ENCODE measurements at regions not wholly inside any gene's neighbourhood (a gene's known extent, or its start where the extent isn't known, plus 50 kb on each side); places are given as distances from the start of the nearest gene placed in this dataset.
"Not testable (repeated sequence)": the region's sequence is repeated elsewhere in the genome, so short reads cannot be mapped to it uniquely, and the experiment has no call there.

GRCh38 chr6:157748839-157749571, 74.0 kb upstream of the SNX9 start:
- ATAC-seq (peak in 1 of 2 donors; percentile 52), DNase-seq (no peak)
- Histone ChIP-seq H3K4me3 (ENCODE audit: low read length) (no peak overlapping the region), H3K4me1 (ENCODE audit: control insufficient read depth, insufficient read depth, low read length) (no peaks in the 10 kb centered on the region), H3K9me3 (ENCODE audit: control insufficient read depth, low read length) (no peaks in the 10 kb centered on the region), H3K27me3 (ENCODE audit: control insufficient read depth, insufficient read depth) (no peaks in the 10 kb centered on the region), H3K27ac (ENCODE audit: low read length) (no peak overlapping the region)
- WGBS, result 83% methylated on average over 2 of the region's 2 CpGs
- intact Hi-C loops (cut with DNase I), result no loop called here

- H3K4me1 ChIP-seq (ENCODE audit: control insufficient read depth, insufficient read depth, low read length); ATAC-seq; H3K4me3 ChIP-seq (ENCODE audit: low read length); H3K27me3 ChIP-seq (ENCODE audit: control insufficient read depth, insufficient read depth); DNase-seq; H3K27ac ChIP-seq (ENCODE audit: low read length); H3K9me3 ChIP-seq (ENCODE audit: control insufficient read depth, low read length): not testable (repeated sequence)
- WGBS, result 89% methylated on average over 3 of the region's 3 CpGs
- intact Hi-C loops (cut with DNase I), result loop anchor here in 1 of 4 donors (10.0 kb wide), 1 partner anchor 124 kb away; no protein-coding TSS in a partner anchor
These were observed 72.1 kb upstream of the SNX9 start for GRCh38 chr6:157750973-157751372.

GRCh38 chr6:157751547-157752200, 71.4 kb upstream of the SNX9 start:
- Histone ChIP-seq H3K9me3 (ENCODE audit: control insufficient read depth, low read length) (no peaks in the 10 kb centered on the region), H3K27me3 (ENCODE audit: control insufficient read depth, insufficient read depth) (no peaks in the 10 kb centered on the region), H3K4me3 (ENCODE audit: low read length) (no peak overlapping the region), H3K4me1 (ENCODE audit: control insufficient read depth, insufficient read depth, low read length) (peaks cover 3% of the 10 kb centered on the region), H3K27ac (ENCODE audit: low read length) (no peak overlapping the region)
- no peak for ATAC-seq
- intact Hi-C loops (cut with DNase I), result loop anchor here in 1 of 4 donors (10.0 kb wide), 1 partner anchor 123 kb away; no protein-coding TSS in a partner anchor
- no peak for DNase-seq
- WGBS, result 88% methylated on average over 10 of the region's 10 CpGs

- H3K27me3 ChIP-seq (ENCODE audit: control insufficient read depth, insufficient read depth); H3K4me3 ChIP-seq (ENCODE audit: low read length); H3K27ac ChIP-seq (ENCODE audit: low read length); ATAC-seq; H3K4me1 ChIP-seq (ENCODE audit: control insufficient read depth, insufficient read depth, low read length); H3K9me3 ChIP-seq (ENCODE audit: control insufficient read depth, low read length); DNase-seq: not testable (repeated sequence)
- intact Hi-C loops (cut with DNase I), result loop anchor here in 1 of 4 donors (10.0 kb wide), 1 partner anchor 122 kb away; no protein-coding TSS in a partner anchor
- 87% methylated on average over 3 of the region's 3 CpGs for WGBS
These were observed 70.2 kb upstream of the SNX9 start for GRCh38 chr6:157752879-157753278.

- ATAC-seq (no peak), DNase-seq (no peak)
- no peak overlapping the region for H3K4me3 ChIP-seq (ENCODE audit: low read length)
- no peak overlapping the region for H3K27ac ChIP-seq (ENCODE audit: low read length)
- intact Hi-C loops (cut with DNase I), result loop anchor here in 1 of 4 donors (10.0 kb wide), 1 partner anchor 122 kb away; no protein-coding TSS in a partner anchor
- H3K27me3 ChIP-seq (ENCODE audit: control insufficient read depth, insufficient read depth), result no peaks in the 10 kb centered on the region
- no peaks in the 10 kb centered on the region for H3K9me3 ChIP-seq (ENCODE audit: control insufficient read depth, low read length)
- 62% methylated on average over 2 of the region's 2 CpGs for WGBS
- peaks cover 6% of the 10 kb centered on the region for H3K4me1 ChIP-seq (ENCODE audit: control insufficient read depth, insufficient read depth, low read length)
These were observed 69.8 kb upstream of the SNX9 start for GRCh38 chr6:157753291-157753690.

GRCh38 chr6:157753801-157754200, 69.2 kb upstream of the SNX9 start:
- not testable (repeated sequence) for ATAC-seq; H3K27ac ChIP-seq (ENCODE audit: low read length); H3K4me1 ChIP-seq (ENCODE audit: control insufficient read depth, insufficient read depth, low read length); H3K27me3 ChIP-seq (ENCODE audit: control insufficient read depth, insufficient read depth); H3K4me3 ChIP-seq (ENCODE audit: low read length); DNase-seq; H3K9me3 ChIP-seq (ENCODE audit: control insufficient read depth, low read length)
- intact Hi-C loops (cut with DNase I), result loop anchor here in 1 of 4 donors (10.0 kb wide), 1 partner anchor 121 kb away; no protein-coding TSS in a partner anchor
- 95% methylated on average over 4 of the region's 4 CpGs for WGBS

- H3K9me3 ChIP-seq (ENCODE audit: control insufficient read depth, low read length), result no peaks in the 10 kb centered on the region
- ATAC-seq, result no peak
- WGBS, result 89% methylated on average over 7 of the region's 7 CpGs
- no peak for DNase-seq
- no peaks in the 10 kb centered on the region for H3K27me3 ChIP-seq (ENCODE audit: control insufficient read depth, insufficient read depth)
- H3K4me3 ChIP-seq (ENCODE audit: low read length), result no peak overlapping the region
- no peak overlapping the region for H3K27ac ChIP-seq (ENCODE audit: low read length)
- peaks cover 12% of the 10 kb centered on the region for H3K4me1 ChIP-seq (ENCODE audit: control insufficient read depth, insufficient read depth, low read length)
- intact Hi-C loops (cut with DNase I), result loop anchor here in 1 of 4 donors (10.0 kb wide), 1 partner anchor 120 kb away; no protein-coding TSS in a partner anchor
These were observed 68.7 kb upstream of the SNX9 start for GRCh38 chr6:157754351-157754750.

- H3K27me3 ChIP-seq (ENCODE audit: control insufficient read depth, insufficient read depth), result no peaks in the 10 kb centered on the region
- DNase-seq (no peak), ATAC-seq (no peak)
- intact Hi-C loops (cut with DNase I), result loop anchor here in 2 of 4 donors (5.0 to 10.0 kb wide), 2 partner anchors 117 to 120 kb away; no protein-coding TSS in a partner anchor
- H3K27ac ChIP-seq (ENCODE audit: low read length), result no peak overlapping the region
- no peak overlapping the region for H3K4me3 ChIP-seq (ENCODE audit: low read length)
- H3K9me3 ChIP-seq (ENCODE audit: control insufficient read depth, low read length), result no peaks in the 10 kb centered on the region
- H3K4me1 ChIP-seq (ENCODE audit: control insufficient read depth, insufficient read depth, low read length), result peaks cover 12% of the 10 kb centered on the region
- 83% methylated on average over 12 of the region's 12 CpGs for WGBS
These were observed 67.9 kb upstream of the SNX9 start for GRCh38 chr6:157755032-157755745.

GRCh38 chr6:157755746-157756411, 67.2 kb upstream of the SNX9 start:
- no peaks in the 10 kb centered on the region for H3K27me3 ChIP-seq (ENCODE audit: control insufficient read depth, insufficient read depth)
- H3K9me3 ChIP-seq (ENCODE audit: control insufficient read depth, low read length), result no peaks in the 10 kb centered on the region
- no peak for DNase-seq
- intact Hi-C loops (cut with DNase I), result loop anchor here in 2 of 4 donors (5.0 to 10.0 kb wide), 2 partner anchors 116 to 119 kb away; no protein-coding TSS in a partner anchor
- no peak for ATAC-seq
- H3K4me3 ChIP-seq (ENCODE audit: low read length), result no peak overlapping the region
- no peak overlapping the region for H3K27ac ChIP-seq (ENCODE audit: low read length)
- peaks cover 14% of the 10 kb centered on the region for H3K4me1 ChIP-seq (ENCODE audit: control insufficient read depth, insufficient read depth, low read length)
- 90% methylated on average over 3 of the region's 3 CpGs for WGBS

GRCh38 chr6:157756708-157757429, 66.2 kb upstream of the SNX9 start:
- intact Hi-C loops (cut with DNase I), result loop anchor here in 2 of 4 donors (5.0 to 10.0 kb wide), 2 partner anchors 115 to 118 kb away; no protein-coding TSS in a partner anchor
- WGBS, result 24% methylated on average over 19 of the region's 19 CpGs
- Histone ChIP-seq H3K4me3 (ENCODE audit: low read length) (no peak overlapping the region), H3K9me3 (ENCODE audit: control insufficient read depth, low read length) (no peaks in the 10 kb centered on the region), H3K27ac (ENCODE audit: low read length) (no peak overlapping the region), H3K27me3 (ENCODE audit: control insufficient read depth, insufficient read depth) (no peaks in the 10 kb centered on the region), H3K4me1 (ENCODE audit: control insufficient read depth, insufficient read depth, low read length) (peaks cover 14% of the 10 kb centered on the region)
- DNase-seq (peak; percentile 89 to 95 (median 94)), ATAC-seq (peak; percentile 86 to 90)

Data from right cardiac atrium (tissue), 5 donors.